ENCODE measurements at regions not wholly inside any gene's neighbourhood (a gene's known extent, or its start where the extent isn't known, plus 50 kb on each side); places are given as distances from the start of the nearest gene placed in this dataset.

DNA sequence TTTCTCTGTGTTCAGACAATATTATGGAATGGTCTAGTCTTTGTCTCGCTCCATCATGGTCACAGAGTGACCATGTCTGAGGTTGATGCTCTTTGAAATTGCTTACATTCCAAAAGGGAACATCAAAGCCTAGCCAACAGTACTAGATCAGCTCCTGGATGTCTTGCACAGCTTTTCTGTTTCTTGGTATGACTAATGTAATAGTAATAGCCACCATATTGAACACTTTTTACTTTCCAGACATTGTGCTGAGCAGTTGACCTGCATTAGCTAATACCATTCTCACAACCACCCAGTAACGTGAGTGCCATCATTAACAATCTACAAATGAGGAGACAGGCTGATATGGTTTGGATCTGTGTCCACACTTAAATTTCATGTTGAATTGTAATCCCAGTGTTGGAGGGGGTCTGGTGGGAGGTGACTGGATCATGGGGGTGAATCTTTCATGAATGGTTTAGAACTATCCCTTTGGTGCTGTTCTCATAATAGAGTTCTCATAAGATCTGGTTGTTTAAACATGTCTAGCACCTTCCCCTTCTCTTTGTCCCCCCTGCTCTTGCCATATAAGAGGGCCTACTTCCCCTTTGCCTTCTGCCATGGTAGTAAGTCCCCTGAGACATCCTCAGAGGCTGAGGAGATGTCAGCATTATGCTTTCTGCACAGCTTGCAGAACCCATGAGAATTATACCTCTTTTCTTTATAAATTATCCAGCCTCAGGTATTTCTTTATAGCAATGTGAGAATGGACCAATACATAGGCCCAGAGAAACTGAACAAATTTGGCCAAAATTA is 577.5 kb upstream of the CLINT1 start:
- no peak for DNase-seq

DNA sequence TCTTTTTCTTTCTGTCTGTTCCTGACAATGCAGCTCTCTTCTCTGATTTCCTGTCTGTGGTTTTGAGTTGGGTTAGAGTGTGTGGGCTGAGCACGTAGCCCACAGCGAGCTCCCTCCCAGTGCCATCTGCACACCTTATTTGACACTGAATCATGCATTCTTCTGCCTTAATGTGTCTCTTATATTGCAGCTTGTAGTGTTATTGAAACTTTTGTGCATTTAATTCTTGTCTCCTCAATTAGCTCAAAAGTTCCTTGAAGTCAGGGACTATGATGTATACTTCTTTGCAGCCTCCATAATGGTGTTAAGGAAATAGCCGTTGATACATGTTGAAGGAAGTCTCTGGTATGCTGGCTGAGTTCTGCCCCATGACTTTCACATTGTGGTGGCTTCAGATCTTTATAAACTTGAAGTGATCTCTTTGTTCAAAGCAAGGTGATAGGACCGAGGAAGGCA is 576.2 kb upstream of the CLINT1 start:
- no peak for DNase-seq

DNA sequence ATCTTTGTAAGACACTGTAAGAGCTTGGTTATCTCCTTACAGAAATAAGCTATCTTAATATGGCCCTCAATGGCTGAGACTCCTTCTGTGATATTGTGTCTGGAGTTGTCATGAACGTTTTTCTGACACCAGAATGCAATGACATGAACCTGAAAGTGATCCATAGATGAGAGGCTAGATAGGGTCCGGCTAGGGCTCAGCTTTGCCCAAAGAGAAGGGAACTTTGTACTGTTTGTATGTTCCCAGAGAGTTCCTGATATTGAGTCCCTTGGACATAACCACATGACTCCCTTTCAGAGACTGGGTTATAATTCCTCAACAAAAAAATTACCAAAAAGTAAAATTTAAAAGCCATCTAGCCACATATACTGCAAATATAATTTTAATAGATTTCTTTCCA is 575.8 kb upstream of the CLINT1 start:
- DNase-seq = no peak

DNA sequence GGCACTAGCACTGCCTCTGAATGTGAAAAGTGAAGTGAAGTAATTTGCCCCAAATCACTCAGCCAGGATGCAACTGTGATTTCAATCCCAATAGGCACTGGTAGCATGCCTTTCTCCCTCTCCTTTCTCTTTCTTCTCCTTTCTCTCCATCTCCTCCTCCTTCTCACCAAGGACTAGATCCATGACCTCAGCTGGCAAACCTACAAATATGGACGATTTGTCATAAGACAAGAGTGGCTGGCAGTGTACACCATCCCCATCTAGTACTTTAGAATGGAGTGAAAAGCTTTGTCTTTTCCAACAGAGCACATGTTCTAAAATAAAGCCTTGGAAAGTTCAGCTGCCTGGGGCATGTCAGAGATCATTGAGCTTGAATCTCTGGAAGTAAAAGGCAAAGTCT is 574.7 kb upstream of the CLINT1 start:
- no peak for DNase-seq

DNA sequence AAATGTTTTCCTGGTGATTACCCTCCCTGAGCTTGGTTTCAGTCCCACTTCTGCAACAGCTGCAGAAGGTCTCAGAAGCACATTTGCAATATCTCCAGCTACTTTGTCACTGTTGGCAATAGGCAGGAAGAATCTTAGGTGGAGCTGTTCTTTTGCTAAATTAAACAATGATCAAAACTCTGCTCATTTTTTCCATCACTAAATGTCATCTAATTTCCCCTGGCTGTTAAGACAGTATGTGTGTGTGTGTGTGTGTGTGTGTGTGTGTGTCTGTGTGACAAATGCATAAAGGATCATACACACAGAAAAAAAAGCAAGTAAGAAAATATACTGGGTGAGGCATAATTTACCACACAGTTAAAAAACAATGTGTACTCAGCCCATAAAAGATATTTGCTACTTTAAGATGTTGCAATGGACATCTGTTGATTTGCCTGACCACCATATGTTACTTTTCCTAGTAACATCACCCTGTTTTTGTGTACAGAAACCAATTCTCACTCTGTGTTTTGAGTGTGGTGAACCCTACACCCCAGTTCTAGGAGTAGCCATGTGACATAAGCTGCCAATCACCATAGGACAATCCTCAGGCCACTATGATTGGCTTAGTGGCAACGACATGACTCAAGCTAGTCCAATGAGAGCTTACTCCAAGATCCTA is 572.6 kb upstream of the CLINT1 start:
- no peak for DNase-seq

DNA sequence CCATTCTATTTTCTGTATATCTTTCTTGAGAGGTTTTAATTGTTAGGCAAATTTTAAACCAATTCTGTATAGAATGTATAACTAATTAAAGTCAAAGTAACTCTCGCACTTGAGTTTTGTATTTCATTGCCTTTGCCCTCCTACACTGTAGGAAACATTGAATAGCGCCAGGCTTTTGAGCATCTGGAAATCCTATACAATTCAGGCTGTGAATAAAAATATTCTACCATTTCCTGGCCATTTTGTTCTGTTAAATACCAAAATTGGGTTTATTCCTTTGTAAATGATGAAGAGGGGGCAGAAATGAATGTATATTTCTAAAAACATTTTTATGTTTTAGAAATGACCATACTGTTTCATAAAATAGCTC is 571.8 kb upstream of the CLINT1 start:
- no peak for DNase-seq

DNA sequence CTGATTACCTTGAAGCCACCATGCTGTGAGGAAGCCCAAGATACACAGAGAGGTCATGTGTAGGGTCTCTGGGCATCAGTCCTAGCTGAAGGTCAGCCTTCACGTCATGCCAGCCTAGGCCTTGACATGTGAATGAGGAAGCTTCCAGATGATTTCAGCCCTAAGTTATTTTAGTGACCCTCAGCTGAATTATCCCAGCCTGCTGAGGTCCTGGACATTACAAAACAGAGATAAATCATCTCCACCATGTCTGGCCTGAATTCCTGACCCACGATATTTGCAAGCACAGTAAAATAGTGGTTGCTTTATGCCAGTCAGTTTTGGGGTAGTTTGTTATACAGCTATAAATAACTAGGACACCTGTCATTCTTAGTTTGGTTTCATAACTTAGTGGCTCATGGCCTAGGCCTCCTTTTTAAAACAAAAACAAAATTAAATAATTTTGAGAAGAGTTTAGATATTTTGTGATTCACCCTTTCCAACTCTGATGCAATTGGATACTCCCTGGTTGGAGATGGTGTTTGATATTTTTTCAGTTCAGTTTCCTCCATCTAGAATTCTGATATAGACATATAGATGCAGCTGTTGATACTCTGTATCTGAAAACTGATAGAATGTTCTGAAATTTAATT is 571.3 kb upstream of the CLINT1 start:
- DNase-seq = no peak

DNA sequence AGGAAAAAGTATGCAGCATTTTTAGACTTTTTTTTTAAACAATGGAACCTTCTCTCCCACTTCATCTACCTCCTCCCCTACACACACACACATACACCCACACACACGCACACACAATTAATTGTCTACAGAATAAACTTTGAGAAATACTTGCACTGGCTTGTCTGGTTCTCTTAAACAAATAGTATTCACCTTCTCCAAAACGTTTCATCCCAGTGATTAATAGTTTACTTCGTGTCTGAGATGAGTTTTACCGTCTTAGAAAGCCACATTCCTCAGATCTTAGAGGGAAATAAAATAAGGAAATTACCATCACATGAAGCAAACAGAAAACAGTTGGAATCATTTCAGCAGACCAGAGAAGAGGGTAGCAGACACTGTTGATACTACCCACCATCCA is 570.6 kb upstream of the CLINT1 start:
- DNase-seq = no peak

DNA sequence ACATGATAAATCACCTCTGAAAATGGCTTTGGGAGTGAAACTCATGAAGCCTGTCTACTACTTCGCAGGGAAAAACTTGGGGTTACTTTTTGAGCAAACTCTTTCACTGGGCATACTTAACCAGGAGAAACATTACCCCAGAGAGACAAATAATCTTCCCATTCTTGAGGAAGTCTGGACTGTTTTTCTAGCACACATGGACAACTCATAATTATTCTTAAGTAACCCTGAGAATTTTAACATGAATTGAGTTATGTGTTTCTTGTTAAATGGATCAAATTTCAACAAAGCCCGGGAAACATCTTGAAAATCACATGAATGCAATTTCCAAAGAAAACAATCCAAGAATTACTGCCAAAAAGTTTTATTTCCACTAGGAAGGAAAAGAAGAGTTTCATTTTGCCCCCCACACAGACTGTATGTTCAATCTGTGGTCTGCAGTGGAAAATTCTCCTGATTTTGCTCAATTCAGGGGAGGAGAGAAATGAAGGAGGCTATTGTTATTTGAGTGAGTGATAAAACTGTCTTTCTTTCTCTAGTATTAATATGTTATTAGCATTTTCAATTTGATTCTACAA is 564.8 kb upstream of the CLINT1 start:
- no peak for DNase-seq

DNA sequence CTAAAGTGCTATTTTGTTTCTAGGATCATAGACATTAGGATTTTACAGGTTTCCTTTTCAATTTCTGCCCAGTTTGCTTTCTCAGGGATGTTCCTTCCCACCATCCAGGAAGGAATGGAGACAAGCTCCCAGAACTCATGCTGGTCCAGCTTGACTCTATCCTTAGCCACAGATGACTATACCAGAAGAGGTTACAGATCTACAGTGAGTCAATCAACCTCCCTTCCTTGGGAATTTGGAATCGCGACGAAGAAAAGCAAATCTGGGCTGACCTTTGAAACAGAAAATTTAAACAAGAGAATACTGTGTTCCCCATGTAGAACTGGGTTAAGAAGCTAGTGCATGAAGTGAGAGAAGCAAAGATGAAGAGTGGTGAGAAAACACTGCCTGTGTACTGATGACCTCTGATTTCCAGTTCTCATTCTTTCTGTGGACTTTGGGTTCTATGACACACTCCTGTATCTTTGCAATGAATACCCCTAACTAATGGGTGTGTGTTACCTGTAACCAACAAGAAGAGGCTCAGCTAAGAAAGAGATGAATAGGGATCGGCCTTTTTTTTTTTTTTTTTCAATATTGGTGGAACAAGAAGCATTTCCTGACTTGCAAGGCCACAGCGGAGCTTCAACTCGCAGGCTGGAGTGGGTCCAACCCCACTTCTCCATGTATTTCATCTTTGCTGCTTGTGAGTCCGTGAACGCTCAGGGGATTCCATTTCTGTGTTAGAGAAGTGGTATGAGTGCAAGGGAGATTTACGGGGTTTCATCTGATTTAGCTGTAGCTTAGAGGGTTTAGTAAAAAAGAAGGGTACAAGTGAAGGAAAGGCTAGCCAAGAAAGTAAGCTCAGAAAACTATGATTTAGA is 563.9 kb upstream of the CLINT1 start:
- no peak for DNase-seq

DNA sequence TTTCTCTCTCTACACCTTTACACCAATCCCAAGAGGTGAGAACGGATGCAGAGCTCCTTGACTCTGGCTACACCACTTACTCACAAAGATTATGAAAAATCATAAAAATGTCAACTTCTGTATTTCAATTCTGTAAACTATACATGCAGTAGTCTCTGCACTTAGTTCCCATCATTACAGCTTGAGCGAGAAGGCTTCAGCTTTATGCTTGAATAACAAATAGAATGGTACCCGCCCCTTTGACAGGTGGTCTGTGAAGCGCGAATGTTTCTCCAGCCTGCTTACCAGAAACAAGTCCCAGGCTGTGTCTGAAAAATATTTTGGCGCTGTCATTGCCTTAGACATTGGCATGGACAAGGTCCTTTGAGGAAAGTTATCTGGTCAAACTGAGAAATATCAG is 562.4 kb upstream of the CLINT1 start:
- DNase-seq = no peak

DNA sequence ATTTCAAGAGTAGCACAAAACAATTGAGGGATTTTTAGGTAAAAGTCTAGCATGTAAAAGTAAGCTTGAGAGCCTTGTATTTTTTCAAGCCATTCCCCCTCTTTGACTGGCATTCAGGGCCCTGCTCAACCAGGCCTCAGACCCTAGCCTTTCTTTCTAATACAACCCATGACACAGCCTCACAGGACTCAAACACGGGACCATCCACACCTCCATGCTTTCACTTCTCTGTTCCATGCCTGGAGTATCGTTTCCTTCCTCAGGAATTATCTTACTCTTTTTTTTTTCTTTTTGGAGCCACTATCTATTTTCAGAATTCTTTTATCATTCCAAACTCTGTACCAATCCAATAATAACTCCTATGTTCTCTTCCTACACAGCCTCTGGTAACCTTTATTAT is 560.2 kb upstream of the CLINT1 start:
- DNase-seq = no peak

DNA sequence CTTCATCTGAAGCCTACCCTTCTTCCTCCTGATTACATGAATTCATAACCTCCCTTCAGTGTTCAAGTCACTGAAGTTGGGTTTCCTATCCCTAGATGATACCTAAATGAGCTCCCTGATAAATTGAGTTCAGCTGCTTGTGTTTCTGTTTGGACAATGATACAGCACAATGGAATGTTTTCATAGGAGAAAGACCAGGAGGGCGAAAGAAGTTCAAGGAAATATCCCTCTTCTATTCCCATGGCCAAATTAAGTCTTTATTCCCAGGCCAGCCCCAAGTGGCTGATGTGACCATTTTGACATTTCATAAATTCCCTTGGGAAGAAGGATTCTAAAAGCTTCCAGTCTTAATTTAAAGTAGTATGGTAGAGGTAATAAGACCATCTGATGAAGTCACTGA is 555.8 kb upstream of the CLINT1 start:
- DNase-seq = no peak

DNA sequence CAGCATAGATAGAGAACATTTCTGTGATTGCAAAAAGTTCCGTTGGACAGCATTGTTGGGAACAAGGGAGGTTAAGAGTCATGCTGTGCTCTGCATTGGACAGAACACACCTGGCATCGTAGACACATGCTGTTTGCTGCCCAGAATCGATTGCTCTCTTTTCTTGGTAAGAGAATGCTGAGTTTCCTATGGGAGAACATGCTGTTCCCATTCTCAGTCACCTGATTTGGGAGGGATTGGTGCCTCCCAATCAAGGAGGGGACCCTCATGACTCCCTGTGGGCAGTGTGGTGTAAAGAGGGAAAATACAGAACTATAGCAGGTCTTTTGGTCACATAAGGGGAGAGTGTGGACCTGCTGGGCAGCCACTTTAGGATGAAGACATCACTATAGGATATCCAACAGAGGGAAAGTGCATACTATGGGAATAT is 555.4 kb upstream of the CLINT1 start:
- no peak for DNase-seq

DNA sequence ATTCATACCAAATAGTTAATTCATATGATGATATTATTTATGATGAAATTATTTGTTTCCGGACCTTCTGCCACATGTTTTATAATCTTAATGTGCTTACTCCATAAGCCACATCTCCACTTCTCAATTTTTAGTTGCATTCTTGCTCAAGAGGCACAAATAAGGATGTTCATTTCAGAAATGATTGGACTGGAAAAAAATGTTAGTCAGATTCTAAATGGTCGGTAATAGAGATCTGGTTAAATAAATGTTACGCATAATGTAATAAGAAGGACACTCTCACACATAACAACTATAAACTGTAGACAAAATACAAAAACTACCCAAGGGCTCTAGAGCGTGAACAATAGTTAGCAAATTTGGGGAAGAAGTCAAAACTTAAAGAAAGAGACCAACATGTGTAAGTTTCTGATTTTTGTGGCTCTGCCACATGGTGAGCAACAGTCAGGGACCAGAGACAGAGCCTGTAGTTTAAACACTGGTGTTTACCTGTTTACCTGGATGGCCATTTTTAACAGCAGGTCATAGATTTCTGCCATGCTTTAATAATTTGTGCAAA is 554.3 kb upstream of the CLINT1 start:
- DNase-seq = no peak

DNA sequence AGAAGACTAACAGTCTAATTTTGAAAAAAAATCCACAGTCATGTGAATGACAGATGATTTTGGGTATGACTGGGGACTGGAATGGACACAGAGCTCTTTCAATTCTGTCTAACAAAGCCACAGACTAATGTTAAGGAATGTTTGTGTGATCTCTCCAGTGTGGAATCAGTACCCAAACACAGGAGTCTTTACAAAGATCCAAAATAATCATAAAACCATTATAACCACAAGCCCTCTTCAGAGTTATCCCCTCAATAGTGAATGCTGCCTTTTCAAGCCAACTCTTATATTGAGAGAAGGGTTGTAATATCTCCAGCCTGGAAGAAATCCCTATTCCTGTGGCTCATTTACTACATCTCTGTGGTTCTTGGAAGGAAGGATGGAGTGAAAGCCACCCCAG is 552.0 kb upstream of the CLINT1 start:
- DNase-seq = no peak

DNA sequence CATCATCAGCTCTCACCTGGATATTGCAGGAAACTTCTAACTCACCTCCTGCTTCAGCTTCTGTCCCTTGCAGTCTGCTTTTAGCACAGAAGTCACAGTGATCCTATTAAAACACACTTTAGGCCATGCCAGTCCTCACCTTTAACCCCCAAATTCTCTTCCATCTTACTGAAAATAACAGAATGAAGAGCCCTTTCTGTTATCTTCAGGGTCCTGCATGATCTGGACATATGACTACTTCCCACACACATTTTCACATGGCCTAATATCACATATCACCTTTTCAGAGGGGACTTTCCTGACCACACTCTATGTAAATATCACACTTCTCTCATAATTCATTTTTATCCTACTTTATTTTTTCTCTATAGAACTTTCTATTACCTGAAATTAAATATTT is 550.6 kb upstream of the CLINT1 start:
- no peak for DNase-seq

DNA sequence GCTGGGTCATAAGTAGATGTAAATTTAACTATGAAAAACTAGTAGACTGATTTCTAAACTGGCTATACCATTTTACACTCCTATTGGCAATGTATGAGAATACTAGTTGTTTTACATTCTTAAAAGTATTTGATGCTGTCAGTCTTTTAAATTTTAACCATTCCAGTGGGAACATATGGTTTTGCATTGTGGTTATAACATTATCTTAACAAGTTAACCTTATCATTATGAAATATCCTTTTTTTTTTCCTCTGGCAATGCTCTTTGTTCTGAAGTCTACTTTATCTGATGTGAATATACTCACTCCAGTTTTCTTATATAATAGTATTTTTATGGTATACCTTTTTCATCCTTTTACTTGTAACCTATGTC is 548.9 kb upstream of the CLINT1 start:
- no peak for DNase-seq

DNA sequence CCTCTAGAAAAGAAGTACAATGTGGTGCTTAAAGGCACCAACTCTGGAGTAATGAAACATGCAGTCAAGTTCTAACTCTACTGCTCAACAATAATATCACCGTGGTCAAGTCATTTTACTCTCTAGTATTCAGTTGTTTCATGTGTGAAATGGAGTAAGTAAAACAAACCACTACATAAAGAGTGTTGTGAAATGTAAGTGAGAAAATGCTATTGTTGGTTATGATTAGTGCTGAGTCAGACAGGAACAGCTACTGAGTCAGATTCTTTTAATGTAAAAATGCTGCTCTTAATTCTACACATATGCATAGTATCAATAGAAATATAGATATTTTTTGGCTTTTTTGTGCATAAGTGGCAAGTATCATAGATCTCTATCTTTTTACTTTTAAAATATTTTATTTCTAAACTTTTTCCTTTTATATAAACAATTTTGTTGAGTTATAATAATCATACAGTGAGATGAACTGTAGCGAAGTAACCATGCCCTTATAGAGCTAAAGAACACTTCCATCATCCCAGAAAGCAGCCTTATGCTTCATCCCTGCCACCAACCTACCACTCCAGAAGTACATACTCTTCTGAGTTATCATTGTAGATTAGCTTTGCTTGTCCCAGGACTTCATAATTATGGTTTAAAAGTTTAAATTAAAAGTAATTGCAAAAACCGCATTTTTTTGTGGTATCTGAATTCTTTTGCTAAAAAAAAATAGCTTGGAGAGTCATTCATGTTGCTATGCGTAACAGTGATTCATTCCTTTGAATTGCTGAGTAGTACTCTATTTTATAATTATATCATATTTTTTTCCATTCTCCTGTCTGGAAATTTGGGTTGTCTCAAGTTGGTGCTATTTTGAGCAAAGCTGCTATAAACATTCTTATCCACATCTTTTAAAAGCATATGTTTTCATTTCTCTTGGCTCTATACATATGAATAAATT is 548.2 kb upstream of the CLINT1 start:
- DNase-seq = no peak

DNA sequence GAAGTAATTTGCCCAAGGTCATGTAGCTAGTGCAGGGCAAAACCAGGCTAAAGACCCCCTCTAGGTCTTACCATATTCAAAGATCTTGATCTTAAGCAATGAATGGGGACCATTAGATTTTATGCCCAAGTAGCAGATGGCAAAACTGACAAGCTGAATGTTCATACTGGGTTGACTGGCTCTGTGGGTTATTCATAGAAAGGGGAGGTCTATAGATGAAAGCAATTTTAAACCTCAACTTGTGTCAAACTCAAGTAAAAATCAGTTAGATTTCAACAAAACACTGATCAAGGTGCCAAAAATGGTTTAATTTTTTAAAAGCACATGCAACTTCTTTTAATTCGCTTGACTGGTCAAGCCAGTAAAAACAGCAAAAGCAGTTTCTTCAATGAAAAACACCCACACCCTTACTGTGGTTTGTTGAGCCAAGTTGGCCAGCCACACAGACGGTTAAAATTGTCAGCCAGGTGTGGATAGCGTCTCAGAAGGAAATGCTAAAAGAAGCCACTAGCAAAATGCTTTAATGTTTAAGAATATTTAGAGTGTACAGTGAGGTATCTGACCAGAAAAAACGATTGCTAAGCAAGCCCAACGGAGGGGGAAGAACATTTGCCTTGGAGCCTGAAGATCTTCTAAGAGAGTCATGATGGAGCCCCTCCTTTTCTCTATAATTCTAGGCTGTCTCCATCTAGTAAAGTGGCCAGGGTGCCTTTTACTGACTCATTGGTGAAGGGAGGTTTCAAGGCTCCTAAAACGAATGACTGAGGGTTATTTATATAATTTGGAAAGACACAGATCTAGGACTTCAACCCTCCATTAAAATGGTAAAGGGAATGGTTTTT is 539.6 kb upstream of the CLINT1 start:
- DNase-seq = no peak
